Right atrium auricular region (tissue), 2 donors: ENCODE measurements at regions not wholly inside any gene's neighbourhood (a gene's known extent, or its start where the extent isn't known, plus 50 kb on each side); places are given as distances from the start of the nearest gene placed in this dataset.

Source experiments
- DNase-seq: peaks from one replicate; pipeline ENCODE4 v3.0.0-alpha.2; 2019; ENCODE audit warnings: low spot score
- H3K27ac ChIP-seq, 2 donors: fragments of 200-600 bp; sonication (generic); 1 replicate in 1 of 2; 2 replicates in 1 of 2; pipeline ENCODE4 v1.5.1; 2016 to 2019
- H3K27me3 ChIP-seq, 2 donors: fragments of 200-600 bp; sonication (generic); one replicate each; pipeline versions ENCODE4 v1.5.1 to v1.6.0; 2017 to 2019
- H3K36me3 ChIP-seq: fragments of 200-600 bp; sonication (generic); one replicate; pipeline ENCODE4 v1.5.1; 2016
- H3K4me1 ChIP-seq, 2 donors: fragments of 200-600 bp; sonication (generic); one replicate each; pipeline versions ENCODE4 v1.5.1 to v1.6.0; 2017 to 2019
- H3K4me3 ChIP-seq, 2 donors: fragments of 200-600 bp; sonication (generic); 1 replicate in 1 of 2; 2 replicates in 1 of 2; pipeline ENCODE4 v1.5.1; 2017 to 2019; ENCODE audit warnings: mild to moderate bottlenecking in 1 of 2, moderate library complexity in 1 of 2
- H3K9me3 ChIP-seq, 2 donors: fragments of 200-600 bp; sonication (generic); one replicate each; pipeline ENCODE4 v1.5.1; 2019
- TF ChIP-seq, protein P1 (sequence below), 2 donors: fragments of 200-600 bp; sonication (generic); IDR thresholded peaks; one replicate each; pipeline ENCODE4 v1.5.1; 2019; ENCODE audit warnings: antibody characterized with exemption in 2 of 2

DNA sequence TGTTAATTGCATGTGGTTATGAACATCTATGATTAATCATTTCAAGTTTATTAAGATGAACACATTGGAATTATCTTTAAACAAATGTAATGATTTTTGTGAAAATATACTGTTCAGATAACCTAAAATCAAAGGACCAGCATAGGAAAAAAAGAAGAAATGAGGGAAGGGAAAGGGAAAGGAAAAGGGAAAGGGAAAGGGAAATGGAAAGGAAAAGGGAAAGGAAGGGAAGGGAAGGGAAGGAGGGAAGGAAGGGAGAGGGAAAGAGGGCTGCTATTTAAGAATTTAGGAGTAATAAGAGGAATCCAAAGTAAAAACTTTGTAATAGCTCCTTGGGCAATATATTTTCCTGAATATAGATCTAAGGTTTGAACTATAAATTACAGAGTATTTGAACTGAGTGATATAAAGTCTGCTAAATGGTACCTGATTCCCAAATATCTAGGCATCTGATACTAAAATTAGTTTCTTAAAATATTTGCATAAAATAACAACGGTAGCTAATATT, 726.3 kb downstream of the EPHA4 start:
- TF ChIP-seq, protein P1, sequence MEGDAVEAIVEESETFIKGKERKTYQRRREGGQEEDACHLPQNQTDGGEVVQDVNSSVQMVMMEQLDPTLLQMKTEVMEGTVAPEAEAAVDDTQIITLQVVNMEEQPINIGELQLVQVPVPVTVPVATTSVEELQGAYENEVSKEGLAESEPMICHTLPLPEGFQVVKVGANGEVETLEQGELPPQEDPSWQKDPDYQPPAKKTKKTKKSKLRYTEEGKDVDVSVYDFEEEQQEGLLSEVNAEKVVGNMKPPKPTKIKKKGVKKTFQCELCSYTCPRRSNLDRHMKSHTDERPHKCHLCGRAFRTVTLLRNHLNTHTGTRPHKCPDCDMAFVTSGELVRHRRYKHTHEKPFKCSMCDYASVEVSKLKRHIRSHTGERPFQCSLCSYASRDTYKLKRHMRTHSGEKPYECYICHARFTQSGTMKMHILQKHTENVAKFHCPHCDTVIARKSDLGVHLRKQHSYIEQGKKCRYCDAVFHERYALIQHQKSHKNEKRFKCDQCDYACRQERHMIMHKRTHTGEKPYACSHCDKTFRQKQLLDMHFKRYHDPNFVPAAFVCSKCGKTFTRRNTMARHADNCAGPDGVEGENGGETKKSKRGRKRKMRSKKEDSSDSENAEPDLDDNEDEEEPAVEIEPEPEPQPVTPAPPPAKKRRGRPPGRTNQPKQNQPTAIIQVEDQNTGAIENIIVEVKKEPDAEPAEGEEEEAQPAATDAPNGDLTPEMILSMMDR (IDR thresholded peaks at IDR 0.05): no peak
- no peak for DNase-seq
- Histone ChIP-seq H3K4me1 (no peaks in the 10 kb centered on the region), H3K4me3 (no peak overlapping the region), H3K27me3 (no peaks in the 10 kb centered on the region), H3K36me3 (no peaks in the 10 kb centered on the region), H3K9me3 (no peaks in the 10 kb centered on the region), H3K27ac (no peak overlapping the region)

DNA sequence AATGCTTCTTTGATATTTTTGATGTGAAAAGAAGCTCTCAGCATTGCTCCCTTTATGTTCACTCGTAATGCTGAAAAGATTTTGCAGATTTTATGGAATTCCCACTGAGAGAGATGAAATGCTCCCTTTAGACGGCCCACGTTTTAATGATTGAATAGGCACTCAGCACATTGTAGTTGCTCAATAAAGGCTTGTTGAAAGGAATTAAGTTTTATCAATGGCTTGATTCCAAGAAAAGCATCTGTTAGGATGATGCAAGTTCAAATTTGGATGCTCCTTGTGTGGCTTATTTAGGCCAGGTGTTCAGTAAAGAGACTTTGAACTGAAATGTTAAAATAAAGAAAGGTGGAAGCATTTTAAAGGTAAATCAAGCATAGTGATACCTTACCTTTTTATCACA, 725.1 kb downstream of the EPHA4 start:
- no peaks in the 10 kb centered on the region for H3K9me3 ChIP-seq
- no peaks in the 10 kb centered on the region for H3K36me3 ChIP-seq
- DNase-seq: no peak
- H3K4me3 ChIP-seq: no peak overlapping the region
- TF ChIP-seq, protein P1 (IDR thresholded peaks at IDR 0.05): no peak
- no peak overlapping the region for H3K27ac ChIP-seq
- H3K4me1 ChIP-seq: no peaks in the 10 kb centered on the region
- no peaks in the 10 kb centered on the region for H3K27me3 ChIP-seq

DNA sequence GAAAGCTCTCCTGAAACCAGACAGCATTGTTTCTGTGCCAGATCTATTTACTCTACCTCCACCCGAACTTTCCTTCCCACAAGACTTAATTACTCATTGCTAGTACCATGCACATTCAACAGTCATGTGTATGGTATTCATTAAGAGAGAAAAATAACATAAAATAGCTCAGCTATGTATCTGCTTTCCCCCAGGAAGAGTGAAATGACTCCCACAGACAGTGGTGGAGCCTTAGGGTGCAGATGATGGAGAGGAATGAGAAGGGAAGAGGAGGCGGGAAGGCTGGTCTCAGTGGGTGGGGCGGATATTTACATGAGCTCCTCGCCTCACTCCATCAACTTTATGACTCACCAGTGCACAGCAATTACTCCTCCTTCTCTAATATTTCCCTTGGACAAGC, 724.5 kb downstream of the EPHA4 start:
- TF ChIP-seq, protein P1 (IDR thresholded peaks at IDR 0.05): no peak
- no peaks in the 10 kb centered on the region for H3K36me3 ChIP-seq
- no peaks in the 10 kb centered on the region for H3K27me3 ChIP-seq
- no peak overlapping the region for H3K4me3 ChIP-seq
- no peak for DNase-seq
- no peaks in the 10 kb centered on the region for H3K9me3 ChIP-seq
- H3K27ac ChIP-seq: no peak overlapping the region
- no peaks in the 10 kb centered on the region for H3K4me1 ChIP-seq

DNA sequence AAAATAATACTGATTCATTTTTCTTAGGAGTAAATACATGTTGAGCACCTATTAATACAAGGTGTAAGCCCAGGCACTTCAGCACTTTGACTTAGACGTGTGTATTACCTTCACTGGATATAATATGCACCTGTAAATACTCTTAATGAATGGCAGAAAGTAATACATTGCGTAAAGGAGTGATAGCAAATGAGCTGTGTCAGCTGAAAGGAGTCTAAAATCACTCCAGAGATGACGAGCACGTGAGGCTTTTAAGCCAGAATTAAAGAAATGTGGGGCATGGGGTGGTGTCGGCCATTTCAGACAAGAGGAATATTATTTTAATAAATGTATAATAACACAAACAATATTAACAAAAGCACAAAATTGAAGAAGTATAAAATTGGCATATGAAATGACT, 722.7 kb downstream of the EPHA4 start:
- TF ChIP-seq, protein P1 (IDR thresholded peaks at IDR 0.05): no peak

DNA sequence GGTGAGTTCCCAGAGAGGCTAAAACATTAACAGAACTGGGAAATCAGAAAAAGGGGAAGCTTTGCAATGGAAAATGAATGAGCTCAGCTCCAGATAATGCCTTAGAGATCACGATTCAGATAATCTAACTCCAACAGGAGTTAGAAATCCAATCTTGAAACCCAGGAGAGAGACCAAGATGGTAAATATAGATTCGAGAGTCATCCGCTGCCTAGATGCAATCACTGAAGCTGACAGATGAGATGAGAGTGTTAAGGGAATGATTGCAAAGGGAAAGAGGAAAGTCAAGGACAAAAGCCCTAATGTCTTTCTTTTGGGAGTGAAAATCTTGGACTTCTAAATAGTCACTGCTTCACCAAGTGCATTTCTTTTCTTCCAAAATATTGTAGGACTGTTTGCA, 722.0 kb downstream of the EPHA4 start:
- Histone ChIP-seq H3K4me3 (no peak overlapping the region), H3K9me3 (no peaks in the 10 kb centered on the region), H3K36me3 (no peaks in the 10 kb centered on the region), H3K27me3 (no peaks in the 10 kb centered on the region), H3K27ac (no peak overlapping the region), H3K4me1 (no peaks in the 10 kb centered on the region)
- TF ChIP-seq, protein P1 (IDR thresholded peaks at IDR 0.05): no peak
- no peak for DNase-seq

More for the DNA sequence above, 722.7 kb downstream of the EPHA4 start:
- H3K27ac ChIP-seq: no peak overlapping the region
- DNase-seq: no peak
- no peaks in the 10 kb centered on the region for H3K36me3 ChIP-seq
- no peak overlapping the region for H3K4me3 ChIP-seq
- H3K27me3 ChIP-seq: no peaks in the 10 kb centered on the region
- H3K4me1 ChIP-seq: no peaks in the 10 kb centered on the region
- H3K9me3 ChIP-seq: no peaks in the 10 kb centered on the region

DNA sequence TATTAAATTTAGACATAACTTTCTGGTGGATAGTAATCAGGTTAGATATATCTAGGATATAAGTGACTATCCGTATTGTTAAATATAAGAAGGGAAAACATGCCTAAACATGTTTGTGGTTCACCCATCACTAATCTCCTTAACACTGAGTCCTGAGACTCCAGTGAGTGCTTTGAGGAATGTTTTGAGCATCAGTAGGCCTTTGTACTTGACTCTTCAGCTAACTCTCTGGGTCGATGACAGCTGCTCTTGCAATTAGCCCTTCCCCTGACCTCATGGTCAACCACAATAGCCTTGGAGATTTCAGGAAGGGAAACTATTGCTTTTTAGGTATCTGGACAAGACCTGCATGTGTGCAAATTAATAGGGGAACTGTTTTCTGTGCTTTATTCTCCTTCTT, 716.8 kb downstream of the EPHA4 start:
- TF ChIP-seq, protein P1 (IDR thresholded peaks at IDR 0.05): no peak
- Histone ChIP-seq H3K9me3 (no peaks in the 10 kb centered on the region), H3K27me3 (no peaks in the 10 kb centered on the region), H3K36me3 (no peaks in the 10 kb centered on the region), H3K4me3 (no peak overlapping the region), H3K4me1 (peaks cover 0 to 6% of the 10 kb centered on the region in 2 donors), H3K27ac (no peak overlapping the region)
- no peak for DNase-seq
